A673 (cell line): ENCODE measurements at regions not wholly inside any gene's neighbourhood (a gene's known extent, or its start where the extent isn't known, plus 50 kb on each side); places are given as distances from the start of the nearest gene placed in this dataset.
A peak's percentile ranks its signal among the peaks of the same experiment; 100 is the strongest.

Source experiments
- BruUV-seq: library from RNA; stranded (reverse); fragments of 400-500 nt; replicated peaks from 2 replicates; lab custom pipeline; 2021; lab: Mats Ljungman, UMichigan
- CTCF ChIA-PET: fragments of 300-600 bp; sonication (Branson Sonifier 250); formaldehyde crosslinking; loops from one replicate; lab custom pipeline; 2022; ENCODE audit warnings: antibody characterized with exemption; lab: Charles Lee
- POLR2A ChIA-PET: fragments of 300-600 bp; sonication (Branson Sonifier 250); formaldehyde crosslinking; loops from one replicate; lab custom pipeline; 2022; ENCODE audit warnings: antibody characterized with exemption; ENCODE audit not compliant: low non-redundant PET; lab: Charles Lee
- DNase-seq: peaks from one replicate; pipeline ENCODE4 v3.0.0-alpha.2; 2015; ENCODE audit warnings: low spot score
- H3K27ac ChIP-seq: fragments of 200-600 bp; sonication (generic); 2 replicates; pipeline ENCODE4 v1.5.1; 2016; ENCODE audit warnings: mixed run types, low read depth, mild to moderate bottlenecking, mixed read lengths, antibody characterized with exemption, low read length; ENCODE audit not compliant: poor library complexity, severe bottlenecking
- H3K27me3 ChIP-seq: fragments of 200-600 bp; sonication (generic); replicated peaks from 2 replicates; pipeline ENCODE4 v1.6.1; 2017; ENCODE audit warnings: mixed run types, low read depth, mild to moderate bottlenecking, mixed read lengths, antibody characterized with exemption, low read length; ENCODE audit not compliant: insufficient read depth, poor library complexity
- H3K36me3 ChIP-seq: fragments of 200-600 bp; sonication (generic); 2 replicates; pipeline ENCODE4 v1.6.1; 2016; ENCODE audit warnings: mixed run types, mild to moderate bottlenecking, mixed read lengths, antibody characterized with exemption, low read length; ENCODE audit not compliant: insufficient read depth, poor library complexity, severe bottlenecking
- H3K4me1 ChIP-seq: fragments of 200-600 bp; sonication (generic); 2 replicates; pipeline ENCODE4 v1.6.1; 2017; ENCODE audit warnings: mixed run types, mild to moderate bottlenecking, mixed read lengths, antibody characterized with exemption, low read length; ENCODE audit not compliant: insufficient read depth, poor library complexity, severe bottlenecking
- H3K4me3 ChIP-seq: fragments of 200-600 bp; sonication (generic); 2 replicates; pipeline ENCODE4 v1.5.1; 2016; ENCODE audit warnings: low read depth, mixed run types, mild to moderate bottlenecking, mixed read lengths, low read length; ENCODE audit not compliant: poor library complexity, severe bottlenecking
- H3K9me3 ChIP-seq: fragments of 200-600 bp; sonication (generic); 2 replicates; pipeline ENCODE4 v1.6.1; 2016; ENCODE audit warnings: mixed run types, low read depth, mild to moderate bottlenecking, mixed read lengths, antibody characterized with exemption, low read length; ENCODE audit not compliant: poor library complexity, severe bottlenecking
- CTCF ChIP-seq: fragments of 300-800, 200-600 bp; sonication (generic); conservative IDR thresholded peaks from 2 replicates; pipeline ENCODE4 v1.5.1; 2017; ENCODE audit warnings: low read depth, mild to moderate bottlenecking, antibody characterized with exemption, low read length, moderate library complexity, mixed read lengths
- EZH2 ChIP-seq: fragments of 200-600 bp; sonication (generic); IDR thresholded peaks from 2 replicates; pipeline ENCODE4 v1.6.1; 2017; ENCODE audit warnings: borderline replicate concordance, low read depth, mild to moderate bottlenecking, mixed read lengths, antibody characterized with exemption, low read length; ENCODE audit not compliant: poor library complexity, severe bottlenecking
- intact Hi-C: fragments of 100-400 bp; cut with micrococcal nuclease; formaldehyde crosslinking; loops from one replicate; pipeline ENCODE4 v1.10.0; 2022; ENCODE audit not compliant: unreplicated experiment

- Histone ChIP-seq H3K27me3 (peaks cover 79% of the 10 kb centered on the region), H3K27ac (no peak overlapping the region), H3K4me3 (peak overlapping the region; percentile 36), H3K36me3 (no peaks in the 10 kb centered on the region), H3K9me3 (no peaks in the 10 kb centered on the region), H3K4me1 (peaks cover 6% of the 10 kb centered on the region)
- ChIA-PET POLR2A (interaction anchor here (0.6 kb wide), 1 partner anchor 21 kb away, joined by 3 read pairs; no protein-coding TSS in a partner anchor), CTCF (interaction anchor here (0.7 kb wide), 1 partner anchor 180 kb away, joined by 6 read pairs; no protein-coding TSS in a partner anchor)
- peak; percentile 56 for DNase-seq
- BruUV-seq = no TSS peak
- no peak for TF ChIP-seq EZH2
- TF ChIP-seq CTCF = peak; percentile 81
- intact Hi-C loops = loop anchor here (1.0 to 5.0 kb wide), 2 partner anchors 87 to 177 kb away; no protein-coding TSS in a partner anchor
Observed at GRCh38 chr17:56679115-56679776, 85.7 kb downstream of the NOG start.

- ChIA-PET POLR2A (no interaction called here), CTCF (no interaction called here)
- H3K27ac ChIP-seq = no peak overlapping the region
- peaks cover 6% of the 10 kb centered on the region for H3K4me1 ChIP-seq
- DNase-seq = no peak
- H3K36me3 ChIP-seq = no peaks in the 10 kb centered on the region
- H3K4me3 ChIP-seq = no peak overlapping the region
- TF ChIP-seq CTCF (no peak), EZH2 (no peak)
- peaks cover 75% of the 10 kb centered on the region for H3K27me3 ChIP-seq
- no peaks in the 10 kb centered on the region for H3K9me3 ChIP-seq
- BruUV-seq = no TSS peak
- intact Hi-C loops = loop anchor here (1.0 to 5.0 kb wide), 2 partner anchors 88 to 178 kb away; no protein-coding TSS in a partner anchor
Observed at GRCh38 chr17:56679777-56680422, 86.4 kb downstream of the NOG start.

GRCh38 chr17:56680676-56681075, 87.2 kb downstream of the NOG start:
- Histone ChIP-seq H3K27ac (no peak overlapping the region), H3K27me3 (peaks cover 73% of the 10 kb centered on the region), H3K9me3 (no peaks in the 10 kb centered on the region), H3K4me3 (no peak overlapping the region), H3K36me3 (no peaks in the 10 kb centered on the region), H3K4me1 (peaks cover 6% of the 10 kb centered on the region)
- ChIA-PET POLR2A (no interaction called here), CTCF (no interaction called here)
- no TSS peak for BruUV-seq
- intact Hi-C loops = no loop called here
- TF ChIP-seq CTCF (no peak), EZH2 (no peak)
- DNase-seq = no peak
